ENCODE measurements at regions not wholly inside any gene's neighbourhood (a gene's known extent, or its start where the extent isn't known, plus 50 kb on each side); places are given as distances from the start of the nearest gene placed in this dataset.
"Not testable (repeated sequence)": the region's sequence is repeated elsewhere in the genome, so short reads cannot be mapped to it uniquely, and the experiment has no call there.

DNA sequence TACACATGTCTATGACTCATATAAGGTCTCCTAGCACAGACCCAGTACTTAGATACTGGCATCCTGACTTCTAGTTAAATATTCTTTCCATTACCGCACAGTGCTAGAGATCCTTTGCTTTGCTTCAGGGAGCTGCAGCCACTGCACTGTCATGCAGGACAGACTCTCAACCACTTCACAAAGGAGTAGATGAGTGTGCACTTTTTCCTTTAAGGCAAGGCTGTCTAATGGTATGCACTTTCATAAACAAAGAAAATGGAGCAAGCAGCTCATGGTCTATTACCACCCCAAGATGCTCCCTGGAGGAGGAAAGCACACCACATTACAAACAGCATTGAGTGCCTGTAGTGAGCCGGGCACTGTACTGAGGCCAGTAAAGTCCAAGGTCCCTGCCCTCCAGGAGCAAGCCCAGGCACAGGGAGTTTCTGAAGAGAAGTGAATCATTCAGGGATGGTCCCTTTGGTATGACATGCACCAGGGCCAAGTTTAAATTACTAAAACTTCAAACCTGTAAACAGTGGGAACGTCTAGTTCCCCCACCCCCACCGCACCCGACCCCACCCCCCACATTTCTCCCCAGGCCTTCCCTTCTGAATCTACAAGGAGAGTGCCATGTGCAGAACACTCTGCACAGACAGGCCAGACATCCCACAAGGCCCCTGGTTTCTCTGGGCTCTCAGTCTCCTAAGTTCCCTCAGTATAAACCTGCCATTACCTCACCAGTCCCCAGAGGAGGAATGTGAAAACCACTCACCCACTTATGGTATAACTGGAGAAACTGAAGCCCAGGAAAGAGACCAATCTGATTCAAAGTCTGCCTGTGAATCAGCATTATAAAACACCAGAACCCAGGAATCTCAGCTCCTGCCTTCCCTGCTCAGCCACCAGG lies 107.8 kb upstream of the BCL6 start:
- peak; percentile 72 for DNase-seq (ENCODE audit: low spot score)

DNA sequence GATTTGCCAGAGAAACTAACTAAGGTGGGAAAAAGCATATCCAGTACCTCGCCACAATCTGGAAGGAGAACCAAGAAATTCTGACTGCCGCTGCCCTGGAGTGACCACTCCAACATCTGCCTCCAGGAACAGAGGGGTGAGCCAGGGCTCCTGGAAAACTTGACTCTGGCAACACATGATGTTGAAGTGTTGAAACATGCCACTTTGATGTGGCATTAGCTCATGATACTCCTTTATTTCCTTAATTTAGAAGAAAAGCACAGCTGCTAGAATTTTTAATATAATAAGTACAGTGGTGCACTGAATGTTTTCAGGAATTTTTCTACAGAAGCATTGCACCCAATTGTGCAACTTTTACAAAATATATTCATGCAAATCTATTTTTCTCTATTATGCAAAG lies 109.9 kb upstream of the BCL6 start:
- DNase-seq (ENCODE audit: low spot score): no peak

DNA sequence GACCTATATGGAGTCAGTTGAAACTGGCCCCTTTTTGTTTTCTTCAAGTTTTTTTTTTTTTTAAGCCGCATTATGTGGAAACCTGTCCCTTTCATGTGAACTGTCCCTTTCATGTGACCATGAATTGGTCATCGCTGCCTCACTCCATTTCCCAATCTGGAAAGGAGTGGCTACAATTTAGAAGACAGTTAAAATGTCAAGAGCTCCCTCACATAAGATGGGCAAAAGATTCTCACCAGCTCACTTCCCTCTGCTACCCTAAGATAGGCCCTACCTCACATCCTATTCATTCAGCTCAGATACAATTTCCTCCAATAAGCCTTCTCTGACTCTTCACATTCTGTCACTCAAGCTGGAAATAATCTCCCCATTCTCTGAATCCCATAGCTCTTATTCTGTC lies 111.3 kb upstream of the BCL6 start:
- DNase-seq (ENCODE audit: low spot score): no peak

DNA sequence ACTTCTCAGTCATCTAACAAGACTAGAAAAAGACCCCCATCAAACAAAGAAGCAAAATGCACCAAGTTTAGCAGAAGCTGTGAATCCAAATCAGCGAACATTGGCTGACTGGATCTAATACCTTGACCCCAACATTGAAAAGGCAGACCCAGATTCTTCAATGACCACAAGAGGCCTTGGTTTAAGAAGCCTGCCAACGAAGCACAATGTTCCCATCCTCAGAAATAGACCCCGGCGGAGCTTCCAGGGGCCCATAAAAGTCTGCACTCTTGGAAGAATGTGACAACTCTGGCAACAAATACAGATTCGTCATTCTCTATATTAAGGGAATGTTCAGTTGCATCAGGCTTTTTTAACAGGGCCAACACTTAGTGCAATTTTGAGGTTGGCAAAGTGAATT lies 112.8 kb upstream of the BCL6 start:
- DNase-seq (ENCODE audit: low spot score): no peak

DNA sequence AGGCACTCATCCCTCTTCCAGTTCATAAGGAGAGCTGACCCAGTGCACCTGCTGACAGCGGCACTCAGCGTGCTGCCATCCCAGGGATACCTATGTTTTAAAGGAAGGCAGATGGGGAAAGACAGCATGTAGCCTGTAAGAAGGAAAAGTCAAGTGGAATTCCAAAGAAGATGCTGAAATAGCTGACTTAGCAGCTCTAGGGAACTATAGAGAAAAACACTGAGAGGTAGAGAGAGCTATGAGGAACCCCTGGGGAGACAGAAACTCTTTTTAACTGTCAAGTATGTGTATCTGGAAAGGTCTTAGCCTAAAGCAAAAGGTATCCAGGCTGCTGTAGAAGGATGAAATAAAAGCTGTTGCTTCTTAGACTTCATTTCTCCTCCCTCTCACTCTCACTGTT lies 113.4 kb upstream of the BCL6 start:
- no peak for DNase-seq (ENCODE audit: low spot score)

DNA sequence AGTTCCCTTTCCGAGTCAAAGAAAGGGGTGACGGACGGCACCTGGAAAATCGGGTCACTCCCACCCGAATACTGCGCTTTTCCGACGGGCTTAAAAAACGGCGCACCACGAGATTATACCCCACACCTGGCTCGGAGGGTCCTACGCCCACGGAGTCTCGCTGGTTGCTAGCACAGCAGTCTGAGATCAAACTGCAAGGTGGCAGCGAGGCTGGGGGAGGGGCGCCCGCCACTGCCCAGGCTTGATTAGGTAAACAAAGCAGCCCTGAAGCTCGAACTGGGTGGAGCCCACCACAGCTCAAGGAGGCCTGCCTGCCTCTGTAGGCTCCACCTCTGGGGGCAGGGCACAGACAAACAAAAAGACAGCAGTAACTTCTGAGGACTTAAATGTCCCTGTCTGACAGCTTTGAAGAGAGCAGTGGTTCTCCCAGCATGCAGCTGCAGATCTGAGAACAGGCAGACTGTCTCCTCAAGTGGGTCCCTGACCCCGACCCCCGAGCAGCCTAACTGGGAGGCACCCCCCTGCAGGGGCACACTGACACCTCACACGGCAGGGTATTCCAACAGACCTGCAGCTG lies 117.5 kb upstream of the BCL6 start:
- not testable (repeated sequence) for DNase-seq (ENCODE audit: low spot score)

DNA sequence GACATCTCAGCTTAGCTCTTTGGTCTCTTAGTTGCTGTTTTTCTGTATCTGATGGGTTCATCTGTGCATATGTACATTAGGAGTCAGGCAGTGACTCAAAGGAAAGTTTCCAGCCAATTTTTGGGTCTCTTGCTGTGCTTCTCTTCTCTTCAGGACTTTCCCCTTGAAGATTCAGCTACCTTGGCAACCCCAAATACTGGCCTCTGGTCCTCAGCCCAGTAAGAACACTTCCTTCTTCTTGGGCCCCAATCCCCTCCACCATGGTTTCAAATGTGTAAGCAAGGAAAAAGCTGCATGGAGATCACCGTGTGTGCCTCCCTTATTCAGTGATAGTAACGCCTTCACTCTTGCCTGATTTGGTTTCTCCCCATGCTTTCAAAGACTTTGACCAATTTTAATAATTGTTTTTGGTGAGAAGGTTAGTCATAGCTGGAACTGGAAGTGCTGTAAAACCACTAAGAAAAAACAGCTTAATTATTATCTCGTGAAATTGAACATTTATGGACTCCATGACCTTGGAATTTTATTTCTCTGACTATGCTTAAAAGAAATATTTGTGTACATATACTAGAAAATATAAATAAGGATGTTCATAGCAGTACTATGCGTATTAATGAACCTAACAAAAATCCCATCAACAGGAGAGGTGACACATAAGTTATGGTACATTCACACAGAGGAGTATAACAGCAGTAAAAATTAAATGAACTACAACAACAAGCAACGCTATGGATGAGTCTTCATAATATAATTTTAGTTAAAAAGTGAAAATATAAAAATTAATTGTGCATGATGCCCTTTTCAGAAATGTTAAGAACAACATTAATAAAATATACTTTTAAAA lies 125.3 kb upstream of the BCL6 start:
- DNase-seq (ENCODE audit: low spot score): peak; percentile 64

DNA sequence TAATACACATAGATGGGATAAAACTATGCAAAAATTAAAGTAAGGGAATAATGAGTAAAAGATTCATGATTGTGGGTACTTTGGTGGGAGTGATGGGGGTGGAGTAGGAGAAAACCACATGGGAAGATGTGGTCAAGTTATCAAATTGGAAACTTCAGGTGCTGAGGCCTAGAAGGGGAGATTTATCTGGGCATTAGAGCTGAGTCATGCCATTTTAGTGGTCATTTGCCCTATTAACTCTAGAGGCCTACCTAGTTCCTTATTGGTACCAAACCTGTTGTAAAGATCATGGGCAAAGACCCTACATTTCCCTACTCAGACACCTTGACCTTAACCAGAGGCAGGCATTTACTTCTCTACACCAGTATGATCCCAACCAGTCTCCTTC lies 125.9 kb upstream of the BCL6 start:
- peak; percentile 30 for DNase-seq (ENCODE audit: low spot score)

DNA sequence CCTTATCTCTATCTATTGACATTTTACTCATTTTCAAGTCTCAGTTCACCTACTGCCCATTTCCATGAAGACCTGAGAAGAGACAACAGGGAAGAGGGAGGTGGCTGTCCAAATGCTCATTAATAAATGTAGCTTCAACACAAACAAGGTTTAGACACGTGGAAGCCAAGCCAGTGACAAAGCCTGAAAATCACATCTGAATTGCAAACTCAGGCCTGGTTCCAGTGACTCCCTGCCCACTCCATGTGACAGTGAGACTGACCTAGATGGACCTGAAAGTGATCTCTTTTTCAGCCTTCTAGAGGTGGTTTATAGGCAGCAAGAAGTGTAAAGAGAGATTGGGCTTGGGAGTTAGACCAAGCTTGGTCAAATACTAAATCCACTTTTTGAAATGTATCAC lies 126.6 kb upstream of the BCL6 start:
- DNase-seq (ENCODE audit: low spot score): no peak

DNA sequence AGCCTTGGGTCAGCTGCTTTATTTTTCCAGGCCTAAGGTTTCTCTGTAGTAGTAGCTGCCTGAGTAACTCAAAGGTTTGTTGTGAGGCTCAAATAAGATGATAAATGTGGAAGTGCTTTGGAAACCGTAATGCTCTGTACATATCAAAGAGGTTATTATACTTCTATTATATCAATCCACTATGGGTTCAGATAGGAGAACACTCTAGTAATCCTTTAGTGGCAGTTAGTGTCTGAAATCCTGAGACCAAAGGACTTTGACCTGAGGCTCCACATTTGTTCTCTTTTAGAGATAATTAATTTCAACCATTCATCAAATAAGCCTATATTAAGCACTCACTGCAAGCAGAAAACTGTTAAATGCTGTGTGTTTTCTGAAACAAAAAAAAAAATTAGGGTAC lies 128.6 kb upstream of the BCL6 start:
- DNase-seq (ENCODE audit: low spot score): no peak

DNA sequence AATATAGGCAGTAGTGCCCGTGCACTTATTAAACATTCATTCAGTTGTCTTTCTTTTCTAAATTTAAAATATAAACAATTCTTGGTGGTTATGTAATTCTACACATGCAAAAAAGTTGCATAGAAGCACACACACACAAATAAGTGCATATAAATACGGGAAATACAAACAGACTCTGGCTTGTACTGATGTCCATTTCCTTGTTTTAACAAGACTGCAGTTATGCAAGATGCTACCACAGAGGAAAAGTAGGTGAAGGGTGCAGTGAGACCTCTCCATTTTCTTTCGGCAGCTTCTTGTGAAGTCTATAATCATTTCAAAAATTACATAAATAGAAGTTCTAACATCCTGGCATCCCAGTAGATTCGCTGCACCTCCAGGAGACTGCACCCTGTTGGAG lies 130.6 kb upstream of the BCL6 start:
- DNase-seq (ENCODE audit: low spot score): no peak

DNA sequence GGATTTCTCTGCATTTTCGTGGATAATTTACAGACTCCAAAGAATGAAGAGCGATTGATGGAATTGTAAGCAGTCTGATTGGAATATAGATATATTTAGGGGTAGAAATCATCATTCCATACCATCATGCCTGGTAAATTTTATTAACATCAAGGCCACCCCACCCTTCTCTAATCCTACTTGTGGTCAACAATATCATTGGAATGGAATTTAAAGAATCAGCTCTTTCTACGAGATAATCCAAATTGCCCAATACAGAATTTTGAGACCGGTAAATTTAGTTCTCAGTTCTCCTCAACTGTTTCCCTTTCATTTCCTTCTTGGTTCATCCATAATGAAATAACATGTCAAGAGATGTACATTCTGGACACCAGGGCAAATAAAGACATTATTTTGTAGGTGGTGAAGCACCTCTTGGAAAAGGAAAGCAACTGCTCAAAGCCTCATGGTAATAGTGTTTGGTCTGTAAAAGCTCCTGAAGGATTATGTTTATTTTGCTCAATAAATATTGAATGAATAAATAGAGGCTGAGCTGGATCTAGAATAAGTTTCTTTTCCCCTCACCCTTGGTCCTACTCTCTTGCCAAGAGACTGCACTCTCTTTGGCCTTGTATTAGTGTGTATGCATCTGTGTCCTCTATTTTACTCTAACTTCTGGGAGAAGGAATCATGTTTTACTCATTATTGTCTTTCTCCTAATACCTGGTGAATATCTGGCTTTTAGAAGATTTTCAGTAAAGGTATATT lies 133.7 kb upstream of the BCL6 start:
- DNase-seq (ENCODE audit: low spot score): peak; percentile 13

DNA sequence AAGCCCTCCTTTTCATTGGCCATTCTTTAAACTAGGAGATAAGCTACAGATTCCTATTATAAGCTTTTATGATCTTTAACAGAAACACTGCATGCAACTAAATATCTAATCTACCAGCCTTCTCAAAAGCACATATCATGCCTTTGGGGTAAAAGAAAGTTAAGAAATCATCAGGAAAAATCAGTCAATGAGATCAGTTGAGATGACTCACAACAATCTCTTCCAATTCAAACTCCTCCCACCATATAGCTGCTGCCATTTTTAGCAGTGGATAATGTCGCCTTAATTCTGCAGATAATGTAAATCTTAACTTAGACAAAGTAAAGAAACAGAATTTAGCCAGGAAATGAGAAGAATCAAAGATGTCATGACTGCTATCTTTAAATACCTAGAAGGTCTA lies 135.2 kb upstream of the BCL6 start:
- no peak for DNase-seq (ENCODE audit: low spot score)

DNA sequence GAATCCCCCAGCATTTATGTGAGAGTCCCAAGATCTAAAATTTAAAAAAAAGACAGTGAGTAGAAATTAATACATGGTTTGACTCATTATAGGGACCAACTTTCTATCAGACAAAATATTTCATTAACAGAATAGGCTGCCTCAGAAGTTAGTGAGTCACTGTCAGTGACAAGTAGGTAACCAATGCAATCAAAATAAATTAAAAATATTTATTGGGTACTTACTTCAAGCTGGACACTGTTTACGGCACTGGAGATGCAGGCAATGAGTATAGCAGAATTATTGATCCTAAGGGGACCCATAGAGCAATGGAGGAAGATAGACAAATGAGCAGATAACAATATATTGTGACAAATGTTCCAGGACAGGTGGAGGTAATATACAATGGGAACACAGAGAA lies 135.6 kb upstream of the BCL6 start:
- no peak for DNase-seq (ENCODE audit: low spot score)

DNA sequence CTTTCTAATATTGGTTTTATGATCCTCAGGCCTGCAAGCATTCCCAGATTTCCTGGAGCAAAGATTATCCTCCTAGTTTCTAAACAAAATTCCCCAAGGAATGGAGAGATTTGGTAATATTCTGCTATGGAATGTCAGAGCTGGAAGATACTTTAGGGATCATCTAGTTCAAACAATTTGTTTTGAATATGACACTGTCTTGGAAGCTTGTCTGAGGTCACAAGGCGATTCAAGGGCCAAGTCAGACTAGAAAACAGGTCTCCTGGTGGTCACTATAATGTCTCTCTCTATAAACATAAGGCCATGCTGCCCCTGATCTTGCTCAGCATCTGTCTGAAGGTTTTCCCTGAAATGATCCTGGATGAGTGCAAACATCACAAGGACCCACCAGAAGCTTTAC lies 143.4 kb upstream of the BCL6 start:
- no peak for DNase-seq (ENCODE audit: low spot score)

DNA sequence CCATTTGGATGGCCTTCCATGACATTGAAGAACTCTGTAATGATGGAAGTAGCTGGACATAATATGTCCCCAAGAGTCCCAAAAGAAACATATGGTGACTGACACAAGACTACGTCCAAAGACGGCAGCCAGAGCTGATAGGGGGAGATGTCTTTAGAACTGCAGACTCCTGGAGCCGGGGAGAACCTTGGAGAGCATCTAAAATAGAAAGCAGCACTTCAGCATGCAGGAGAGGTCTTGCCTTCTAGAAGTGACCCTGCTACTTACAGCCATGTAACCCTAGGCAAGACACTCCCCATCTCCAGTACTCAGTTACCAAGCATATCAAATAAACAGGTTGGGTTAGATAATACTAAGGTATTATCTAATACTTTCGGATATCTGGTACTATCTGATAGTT lies 143.8 kb upstream of the BCL6 start:
- no peak for DNase-seq (ENCODE audit: low spot score)

DNA sequence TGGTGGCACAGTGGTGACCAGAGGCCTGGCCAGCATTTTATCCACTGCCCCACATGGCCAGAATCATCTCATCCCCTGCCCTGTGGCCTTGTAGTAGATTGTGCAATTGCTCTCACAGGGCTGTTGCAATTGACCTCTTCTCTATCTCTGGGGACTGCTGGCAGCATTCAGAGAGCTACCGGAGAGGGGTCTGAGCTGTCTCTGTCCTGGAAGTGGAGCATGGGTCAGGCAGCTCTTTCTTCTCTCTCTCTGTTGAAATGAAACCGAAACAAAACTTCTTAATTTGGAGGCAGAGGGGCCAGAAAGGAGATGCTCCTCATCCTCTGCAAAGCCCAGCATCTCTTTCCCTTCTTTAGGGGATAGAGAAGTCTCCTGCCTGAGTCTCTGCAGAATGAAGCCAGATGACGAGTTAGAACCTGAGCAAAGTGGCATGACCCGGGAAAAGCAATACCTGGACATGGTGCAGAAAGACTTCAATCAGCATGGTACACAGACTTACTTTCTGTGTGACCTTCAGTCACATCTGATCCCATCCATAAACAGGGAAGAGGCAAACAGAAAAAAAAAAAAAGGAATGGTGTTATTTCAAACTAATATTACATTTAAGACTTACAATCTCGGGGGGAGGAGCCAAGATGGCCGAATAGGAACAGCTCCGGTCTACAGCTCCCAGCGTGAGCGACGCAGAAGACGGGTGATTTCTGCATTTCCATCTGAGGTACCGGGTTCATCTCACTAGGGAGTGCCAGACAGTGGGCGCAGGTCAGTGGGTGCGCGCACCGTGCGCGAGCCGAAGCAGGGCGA lies 144.5 kb upstream of the BCL6 start:
- no peak for DNase-seq (ENCODE audit: low spot score)

DNA sequence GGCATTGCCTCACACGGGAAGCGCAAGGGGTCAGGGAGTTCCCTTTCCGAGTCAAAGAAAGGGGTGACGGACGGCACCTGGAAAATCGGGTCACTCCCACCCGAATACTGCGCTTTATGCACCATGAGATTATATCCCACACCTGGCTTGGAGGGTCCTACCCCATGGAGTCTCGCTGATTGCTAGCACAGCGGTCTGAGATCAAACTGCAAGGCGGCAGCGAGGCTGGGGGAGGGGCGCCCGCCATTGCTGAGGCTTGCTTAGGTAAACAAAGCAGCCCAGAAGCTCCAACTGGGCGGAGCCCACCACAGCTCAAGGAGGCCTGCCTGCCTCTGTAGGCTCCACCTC lies 145.1 kb upstream of the BCL6 start:
- DNase-seq (ENCODE audit: low spot score): not testable (repeated sequence)

DNA sequence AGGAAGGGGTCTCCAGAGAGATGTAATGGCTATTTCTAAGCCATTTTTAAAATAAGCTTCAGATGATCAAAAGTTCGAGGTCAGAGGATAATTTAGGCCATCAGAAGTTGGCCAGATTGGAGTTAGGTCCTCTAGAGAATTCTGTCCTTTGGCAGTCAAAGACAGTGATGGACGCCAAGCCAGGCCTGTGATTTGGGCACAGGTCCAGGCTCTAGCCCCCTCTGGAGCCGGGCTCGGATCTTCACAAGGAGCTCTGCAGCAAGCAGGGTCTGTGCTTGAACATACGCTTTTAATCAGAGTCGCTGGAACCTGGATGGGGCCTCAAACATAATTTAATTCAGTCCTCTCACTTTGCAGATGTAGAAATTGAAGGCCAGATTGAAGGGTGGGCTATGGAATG lies 151.4 kb upstream of the BCL6 start:
- no peak for DNase-seq (ENCODE audit: low spot score)

DNA sequence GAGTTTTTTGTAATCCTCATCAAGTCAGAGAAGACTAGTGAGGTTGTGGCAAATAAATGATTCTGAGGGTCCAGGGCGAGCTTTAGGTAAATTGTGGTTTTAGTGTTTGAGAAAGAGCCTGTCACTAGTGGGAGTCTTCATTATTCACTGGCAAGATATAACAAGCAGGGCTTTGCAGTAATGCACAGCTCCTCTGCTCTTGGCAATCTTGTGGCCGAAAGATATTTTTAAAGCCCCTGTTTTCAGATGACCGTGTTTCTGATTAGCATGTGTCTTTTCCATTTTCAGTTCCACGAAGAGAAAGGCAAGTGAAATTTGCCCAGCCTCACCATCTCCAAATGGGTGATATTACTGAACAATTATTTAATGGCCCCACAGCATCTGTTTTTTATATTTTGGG lies 154.0 kb upstream of the BCL6 start:
- DNase-seq (ENCODE audit: low spot score): no peak

DNA sequence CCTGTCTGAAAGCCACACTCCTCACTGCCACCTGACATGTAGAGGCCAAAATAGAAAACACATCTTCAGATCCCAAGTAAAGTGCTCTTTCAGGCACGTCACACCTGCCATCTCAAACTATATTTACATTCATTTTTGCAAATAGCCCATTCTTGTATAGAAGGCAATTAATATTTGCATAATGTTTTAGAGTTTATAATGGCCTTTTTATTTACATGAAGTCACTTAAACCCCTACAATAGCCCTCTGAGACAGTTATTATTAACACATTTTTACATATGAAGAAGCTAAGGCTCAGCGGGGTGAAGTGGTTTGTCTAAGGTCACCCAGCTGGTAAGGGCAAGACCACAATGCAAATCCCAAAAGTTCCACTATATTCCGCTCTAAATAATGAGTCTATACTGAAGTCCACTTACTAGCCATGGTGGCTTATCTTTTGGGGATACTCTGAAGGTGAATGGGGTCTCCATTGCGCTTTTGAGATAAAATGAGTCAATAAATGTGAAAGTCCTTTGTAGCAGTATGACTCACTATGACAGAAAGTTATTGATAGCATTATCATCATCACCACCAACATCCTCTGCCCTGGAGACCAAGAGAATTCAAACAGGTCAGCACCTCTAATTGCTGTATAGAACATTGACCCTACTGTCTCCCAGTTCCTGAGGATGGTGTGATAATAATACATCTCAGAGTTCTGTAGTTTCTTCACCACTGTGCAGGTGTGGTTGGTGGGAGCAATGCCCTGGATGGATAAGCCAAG lies 155.9 kb upstream of the BCL6 start:
- DNase-seq (ENCODE audit: low spot score): no peak

Data from kidney tubule cell (primary cell).